ENCODE measurements at regions not wholly inside any gene's neighbourhood (a gene's known extent, or its start where the extent isn't known, plus 50 kb on each side); places are given as distances from the start of the nearest gene placed in this dataset.

DNA sequence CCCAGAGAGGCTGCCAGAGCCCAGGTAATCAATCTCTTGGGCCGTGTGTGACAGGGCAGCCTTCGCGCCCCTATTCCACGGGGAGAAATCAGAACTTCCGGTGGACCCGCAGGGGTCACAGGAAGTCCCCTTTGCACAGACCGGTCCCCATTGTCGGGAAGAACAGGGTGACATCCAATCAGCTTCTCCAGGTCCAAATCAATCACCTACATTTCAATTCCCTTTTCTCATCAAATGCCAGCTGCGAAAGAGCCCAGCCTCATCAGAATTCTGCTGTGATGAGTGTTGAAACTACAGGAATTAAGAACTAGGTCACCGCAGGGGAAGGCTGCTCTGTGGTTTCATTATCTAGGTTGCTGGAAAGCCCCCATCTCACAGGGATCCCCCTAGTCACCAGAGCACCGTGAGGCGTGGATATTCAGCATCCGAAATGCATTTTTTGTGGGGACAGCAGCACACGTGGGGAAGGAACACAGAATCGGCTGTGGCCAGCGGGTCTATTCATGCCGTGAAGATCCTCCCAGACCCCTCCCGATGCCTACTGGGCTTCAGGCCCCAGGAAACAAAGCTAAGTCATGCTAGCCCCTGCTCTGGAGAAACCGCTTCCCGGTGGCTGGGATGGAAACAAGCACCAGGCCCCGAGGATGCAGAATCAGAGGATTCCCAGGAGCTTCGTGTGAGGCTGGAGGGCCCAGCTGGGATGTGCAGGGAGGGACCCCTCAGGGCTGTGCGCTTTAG is 193.7 kb upstream of the ID2 start:
- Histone ChIP-seq H3K27ac (ENCODE audit: low read depth, low read length) (no peak overlapping the region), H3K79me2 (ENCODE audit: control insufficient read depth, low read length) (no peaks in the 10 kb centered on the region), H3F3A (ENCODE audit: control insufficient read depth, insufficient read depth) (peaks cover 5% of the 10 kb centered on the region; the same call in 1 of the 2 replicates), H4K20me1 (ENCODE audit: control insufficient read depth, insufficient read depth, low read depth, low read length) (no peaks in the 10 kb centered on the region), H3K4me2 (ENCODE audit: low read length) (peak overlapping the region; percentile 5; the same call in 1 of the 2 replicates), H3K9me2 (replicated peaks; ENCODE audit: control insufficient read depth, low read length) (no peaks in the 10 kb centered on the region), H3K4me1 (ENCODE audit: control insufficient read depth, low read length) (peaks cover 17% of the 10 kb centered on the region), H3K27me3 (ENCODE audit: control insufficient read depth, low read length) (no peaks in the 10 kb centered on the region), H3K4me3 (ENCODE audit: low read length) (no peak overlapping the region), H3K9me3 (ENCODE audit: control insufficient read depth, insufficient read depth, low read length) (no peaks in the 10 kb centered on the region), H3K36me3 (ENCODE audit: control insufficient read depth, low read length) (no peaks in the 10 kb centered on the region)
- no peak for TF ChIP-seq EZH2phosphoT487 (IDR thresholded peaks at IDR 0.05; ENCODE audit: borderline replicate concordance, low read length)
- TF ChIP-seq, protein P1, sequence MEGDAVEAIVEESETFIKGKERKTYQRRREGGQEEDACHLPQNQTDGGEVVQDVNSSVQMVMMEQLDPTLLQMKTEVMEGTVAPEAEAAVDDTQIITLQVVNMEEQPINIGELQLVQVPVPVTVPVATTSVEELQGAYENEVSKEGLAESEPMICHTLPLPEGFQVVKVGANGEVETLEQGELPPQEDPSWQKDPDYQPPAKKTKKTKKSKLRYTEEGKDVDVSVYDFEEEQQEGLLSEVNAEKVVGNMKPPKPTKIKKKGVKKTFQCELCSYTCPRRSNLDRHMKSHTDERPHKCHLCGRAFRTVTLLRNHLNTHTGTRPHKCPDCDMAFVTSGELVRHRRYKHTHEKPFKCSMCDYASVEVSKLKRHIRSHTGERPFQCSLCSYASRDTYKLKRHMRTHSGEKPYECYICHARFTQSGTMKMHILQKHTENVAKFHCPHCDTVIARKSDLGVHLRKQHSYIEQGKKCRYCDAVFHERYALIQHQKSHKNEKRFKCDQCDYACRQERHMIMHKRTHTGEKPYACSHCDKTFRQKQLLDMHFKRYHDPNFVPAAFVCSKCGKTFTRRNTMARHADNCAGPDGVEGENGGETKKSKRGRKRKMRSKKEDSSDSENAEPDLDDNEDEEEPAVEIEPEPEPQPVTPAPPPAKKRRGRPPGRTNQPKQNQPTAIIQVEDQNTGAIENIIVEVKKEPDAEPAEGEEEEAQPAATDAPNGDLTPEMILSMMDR (IDR thresholded peaks at IDR 0.05; ENCODE audit: low read depth, low read length, poor library complexity, severe bottlenecking), result no peak

DNA sequence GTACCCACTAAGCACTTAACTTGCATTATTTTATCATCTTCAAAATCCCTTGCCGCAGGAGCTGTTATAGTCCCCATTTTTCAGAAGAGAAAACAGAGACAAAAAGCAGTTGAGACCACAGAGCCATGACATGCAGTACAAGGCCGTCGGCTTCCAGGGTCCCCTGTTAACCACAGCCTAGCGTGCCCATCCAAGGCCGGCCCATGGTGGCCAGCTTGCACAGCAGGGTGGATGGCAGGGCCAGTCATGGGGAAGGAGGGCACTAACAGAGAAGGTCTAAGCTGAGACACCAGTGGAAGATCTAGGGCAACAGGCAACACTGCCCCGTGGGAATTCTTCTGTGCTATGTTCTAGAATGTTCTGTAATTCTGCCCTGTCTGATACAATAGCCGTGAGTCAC is 192.6 kb upstream of the ID2 start:
- H3K9me3 ChIP-seq (ENCODE audit: control insufficient read depth, insufficient read depth, low read length), result no peaks in the 10 kb centered on the region
- H3F3A ChIP-seq (ENCODE audit: control insufficient read depth, insufficient read depth), result peaks cover 5% of the 10 kb centered on the region; the same call in 1 of the 2 replicates
- H3K9me2 ChIP-seq (replicated peaks; ENCODE audit: control insufficient read depth, low read length), result no peaks in the 10 kb centered on the region
- no peak overlapping the region for H3K27ac ChIP-seq (ENCODE audit: low read depth, low read length)
- no peaks in the 10 kb centered on the region for H3K79me2 ChIP-seq (ENCODE audit: control insufficient read depth, low read length)
- H3K4me3 ChIP-seq (ENCODE audit: low read length), result no peak overlapping the region
- H3K4me1 ChIP-seq (ENCODE audit: control insufficient read depth, low read length), result peaks cover 17% of the 10 kb centered on the region
- H4K20me1 ChIP-seq (ENCODE audit: control insufficient read depth, insufficient read depth, low read depth, low read length), result no peaks in the 10 kb centered on the region
- no peaks in the 10 kb centered on the region for H3K27me3 ChIP-seq (ENCODE audit: control insufficient read depth, low read length)
- TF ChIP-seq, protein P1 (IDR thresholded peaks at IDR 0.05; ENCODE audit: low read depth, low read length, poor library complexity, severe bottlenecking), result no peak
- no peak for TF ChIP-seq EZH2phosphoT487 (IDR thresholded peaks at IDR 0.05; ENCODE audit: borderline replicate concordance, low read length)
- H3K4me2 ChIP-seq (ENCODE audit: low read length), result no peak overlapping the region
- no peaks in the 10 kb centered on the region for H3K36me3 ChIP-seq (ENCODE audit: control insufficient read depth, low read length)

DNA sequence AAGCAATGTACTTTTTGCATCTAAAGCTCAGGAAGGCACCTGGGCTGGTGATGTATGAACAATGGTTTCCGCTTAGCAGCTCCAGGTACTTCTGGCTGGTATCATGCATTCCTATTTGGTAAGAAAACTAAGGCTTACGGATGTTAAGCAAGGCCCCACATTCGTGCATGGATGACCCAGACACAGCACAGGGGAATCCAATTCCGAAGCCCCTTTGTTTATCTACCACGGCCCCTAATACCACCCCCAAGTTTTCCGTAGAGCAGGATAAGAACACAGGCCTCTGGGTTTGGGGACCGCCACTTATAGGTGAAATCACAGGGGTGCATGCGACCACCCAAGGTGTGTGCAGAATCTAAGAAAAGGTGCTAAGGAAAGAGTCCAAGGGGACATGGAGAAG is 192.1 kb upstream of the ID2 start:
- H3K27me3 ChIP-seq (ENCODE audit: control insufficient read depth, low read length), result no peaks in the 10 kb centered on the region
- no peaks in the 10 kb centered on the region for H3K9me2 ChIP-seq (replicated peaks; ENCODE audit: control insufficient read depth, low read length)
- no peaks in the 10 kb centered on the region for H4K20me1 ChIP-seq (ENCODE audit: control insufficient read depth, insufficient read depth, low read depth, low read length)
- H3K79me2 ChIP-seq (ENCODE audit: control insufficient read depth, low read length), result no peaks in the 10 kb centered on the region
- H3K36me3 ChIP-seq (ENCODE audit: control insufficient read depth, low read length), result no peaks in the 10 kb centered on the region
- H3K9me3 ChIP-seq (ENCODE audit: control insufficient read depth, insufficient read depth, low read length), result no peaks in the 10 kb centered on the region
- peaks cover 17% of the 10 kb centered on the region for H3K4me1 ChIP-seq (ENCODE audit: control insufficient read depth, low read length)
- H3F3A ChIP-seq (ENCODE audit: control insufficient read depth, insufficient read depth), result peaks cover 5% of the 10 kb centered on the region; the same call in 1 of the 2 replicates
- H3K4me2 ChIP-seq (ENCODE audit: low read length), result no peak overlapping the region
- TF ChIP-seq, protein P1 (IDR thresholded peaks at IDR 0.05; ENCODE audit: low read depth, low read length, poor library complexity, severe bottlenecking), result no peak
- TF ChIP-seq EZH2phosphoT487 (IDR thresholded peaks at IDR 0.05; ENCODE audit: borderline replicate concordance, low read length), result no peak
- no peak overlapping the region for H3K4me3 ChIP-seq (ENCODE audit: low read length)
- no peak overlapping the region for H3K27ac ChIP-seq (ENCODE audit: low read depth, low read length)

Measured in DOHH2 (cell line).